GM23248 (cell line): ENCODE measurements at regions not wholly inside any gene's neighbourhood (a gene's known extent, or its start where the extent isn't known, plus 50 kb on each side); places are given as distances from the start of the nearest gene placed in this dataset. TPM values are rescaled to one million over a fixed set of nuclear protein-coding genes. Genes with fewer than 3 reads are reported as not detected.

Experiments
- DNase-seq: peaks from one replicate; pipeline ENCODE4 v3.0.0-alpha.2; 2015
- H2AFZ ChIP-seq: fragments of 200-600 bp; sonication (generic); 2 replicates; pipeline ENCODE4 v1.6.1; 2016; ENCODE audit warnings: antibody characterized with exemption
- H3F3A ChIP-seq: fragments of 200-600 bp; sonication (generic); 2 replicates; pipeline ENCODE4 v1.6.1; 2016; ENCODE audit warnings: mild to moderate bottlenecking, antibody characterized with exemption, mixed run types; ENCODE audit not compliant: insufficient read depth
- H3K27ac ChIP-seq: fragments of 200-600 bp; sonication (generic); 2 replicates; pipeline ENCODE4 v1.5.1; 2016; ENCODE audit warnings: mild to moderate bottlenecking
- H3K27me3 ChIP-seq: fragments of 200-600 bp; sonication (generic); replicated peaks from 2 replicates; pipeline ENCODE4 v1.6.1; 2016; ENCODE audit warnings: mild to moderate bottlenecking; ENCODE audit not compliant: insufficient read depth
- H3K36me3 ChIP-seq: fragments of 200-600 bp; sonication (generic); 2 replicates; pipeline ENCODE4 v1.6.1; 2016; ENCODE audit warnings: low read depth, mild to moderate bottlenecking
- H3K4me1 ChIP-seq: fragments of 200-600 bp; sonication (generic); 2 replicates; pipeline ENCODE4 v1.6.1; 2016; ENCODE audit warnings: mild to moderate bottlenecking; ENCODE audit not compliant: insufficient read depth
- H3K4me2 ChIP-seq: fragments of 200-600 bp; sonication (generic); one replicate; pipeline ENCODE4 v1.6.1; 2016; ENCODE audit warnings: mild to moderate bottlenecking; ENCODE audit not compliant: unreplicated experiment
- H3K4me3 ChIP-seq: fragments of 200-600 bp; sonication (generic); 2 replicates; pipeline ENCODE4 v1.5.1; 2016; ENCODE audit warnings: mild to moderate bottlenecking
- H3K79me2 ChIP-seq: fragments of 200-600 bp; sonication (generic); 2 replicates; pipeline ENCODE4 v1.6.1; 2016; ENCODE audit warnings: mild to moderate bottlenecking; ENCODE audit not compliant: insufficient read depth
- H3K9ac ChIP-seq: fragments of 200-600 bp; sonication (generic); 2 replicates; pipeline ENCODE4 v1.6.1; 2016; ENCODE audit warnings: mild to moderate bottlenecking
- H3K9me2 ChIP-seq: fragments of 200-600 bp; sonication (generic); 2 replicates; pipeline ENCODE4 v1.6.1; 2016; ENCODE audit warnings: mixed run types, mild to moderate bottlenecking, moderate library complexity; ENCODE audit not compliant: insufficient read depth
- H3K9me3 ChIP-seq: fragments of 200-600 bp; sonication (generic); one replicate; pipeline ENCODE4 v1.6.1; 2017; ENCODE audit warnings: low read depth
- H4K20me1 ChIP-seq: fragments of 200-600 bp; sonication (generic); 2 replicates; pipeline ENCODE4 v1.6.0; 2016; ENCODE audit not compliant: insufficient read depth
- EZH2 ChIP-seq: fragments of 200-600 bp; sonication (generic); IDR thresholded peaks from 2 replicates; pipeline ENCODE4 v1.6.1; 2018; ENCODE audit warnings: antibody characterized with exemption, mild to moderate bottlenecking; ENCODE audit not compliant: insufficient read depth, poor library complexity, severe bottlenecking
- EZH2phosphoT487 ChIP-seq: fragments of 200-600 bp; sonication (generic); IDR thresholded peaks from 2 replicates; pipeline ENCODE4 v1.6.1; 2018; ENCODE audit warnings: antibody characterized with exemption, moderate library complexity, mild to moderate bottlenecking, low read depth; ENCODE audit not compliant: insufficient read depth
- WGBS, 2 experiments: methylation state at CpG; one replicate each; pipeline ENCODE4 v1.1.6; 2015 to 2017; ENCODE audit warnings: low lambda C conversion rate in 2 of 2, low coverage in 1 of 2; ENCODE audit errors: missing lambda C conversion rate in 2 of 2; 5-methylcytosine and 5-hydroxymethylcytosine counted together
- in situ Hi-C: fragments of 300-500 bp; cut with MboI; formaldehyde crosslinking; loops from 2 replicates; pipeline ENCODE4 v1.15.0; 2020
- small RNA-seq: library from RNA; depleted of rRNA; stranded (forward); fragments of <200 nt; gene quantifications from one replicate; pipeline ENCODE3, GENCODE V24; 2014; ENCODE audit warnings: low read depth, low replicate concordance

DNA sequence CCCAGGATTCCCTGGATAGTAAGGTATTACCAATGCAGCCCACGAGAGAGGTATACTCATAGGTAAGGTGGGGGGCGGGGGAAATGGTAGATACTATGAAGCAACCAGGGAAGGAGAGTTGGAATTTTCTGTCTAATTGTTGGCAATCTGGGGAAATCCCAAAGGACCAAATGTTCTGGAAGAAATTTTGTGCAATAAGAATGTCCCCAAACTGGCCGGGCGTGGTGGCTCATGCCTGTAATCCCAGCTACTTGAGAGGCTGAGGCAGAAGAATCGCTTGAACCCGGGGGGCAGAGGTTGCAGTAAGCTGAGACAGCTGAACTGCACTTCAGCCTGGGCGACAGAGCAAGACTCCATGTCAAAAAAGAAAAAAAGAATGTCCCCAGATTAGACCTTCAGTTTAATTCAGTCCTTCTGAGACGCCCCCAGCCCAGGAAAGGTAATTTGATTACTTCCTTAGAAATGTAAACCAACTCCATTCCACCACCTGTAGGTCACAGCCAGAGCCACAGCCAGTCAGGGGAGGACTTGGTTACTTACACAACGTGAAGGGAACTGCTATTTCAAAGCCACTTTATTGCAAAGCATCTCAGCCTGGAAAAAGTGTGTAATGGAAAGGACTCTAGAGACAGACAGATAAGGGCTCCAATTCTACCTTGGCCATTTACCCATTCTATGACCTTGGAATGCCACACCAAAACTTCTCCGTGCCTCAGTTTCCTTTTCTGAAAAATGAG is 50.0 kb upstream of the KLF4 start:
- Histone ChIP-seq H3K9me2 (no peaks in the 10 kb centered on the region), H3K4me3 (no peak overlapping the region), H3K4me1 (no peaks in the 10 kb centered on the region), H2AFZ (no peak overlapping the region), H3F3A (no peaks in the 10 kb centered on the region), H3K4me2 (no peak overlapping the region), H3K79me2 (no peaks in the 10 kb centered on the region), H3K9me3 (no peaks in the 10 kb centered on the region), H3K9ac (no peak overlapping the region), H3K27ac (no peak overlapping the region), H3K36me3 (no peaks in the 10 kb centered on the region), H3K27me3 (no peaks in the 10 kb centered on the region), H4K20me1 (no peaks in the 10 kb centered on the region)
- in situ Hi-C loops = no loop called here
- WGBS, 2 experiments = 45 to 51% methylated on average over 10 of the region's 10 CpGs
- no peak for TF ChIP-seq EZH2phosphoT487
- TF ChIP-seq EZH2 = no peak
- peak; percentile 19 for DNase-seq

Small RNA genes lying in the stretch of these regions (small RNA-seq; reads per million reads assigned to genes)
- gene RN7SL659P (not detected), gene RNA5SP293 (not detected), gene RNU6-1064P (not detected), gene RNU6-996P (not detected)
